ENCODE measurements at regions not wholly inside any gene's neighbourhood (a gene's known extent, or its start where the extent isn't known, plus 50 kb on each side); places are given as distances from the start of the nearest gene placed in this dataset.
"Not testable (repeated sequence)": the region's sequence is repeated elsewhere in the genome, so short reads cannot be mapped to it uniquely, and the experiment has no call there.

DNA sequence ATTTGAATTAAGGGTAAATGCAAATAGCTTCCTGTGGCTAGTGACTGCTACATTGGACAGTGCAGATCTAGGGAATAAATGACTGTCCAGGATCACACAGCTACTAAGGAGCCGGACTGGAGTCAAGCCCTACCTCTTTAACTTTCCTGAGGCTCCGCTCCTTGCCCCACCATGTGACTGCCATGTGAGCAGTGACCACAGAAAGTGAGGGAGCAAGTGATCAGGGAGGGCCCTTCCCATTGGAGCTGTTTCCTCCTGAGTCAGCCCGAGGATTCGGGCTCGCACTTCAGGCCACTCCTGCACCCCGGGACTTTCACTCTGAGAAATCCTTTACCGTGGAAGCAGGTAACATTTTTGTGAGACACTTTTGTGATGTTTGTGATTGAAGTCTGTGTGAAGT, 198.0 kb downstream of the ANKRD30B start:
- H3K27ac ChIP-seq (ENCODE audit: low read depth in 1 of 2, low read length in 1 of 2), result no peak overlapping the region
- 79 to 87% methylated on average over 7 of the region's 7 CpGs for WGBS, 2 donors
- H3K27me3 ChIP-seq (ENCODE audit: control insufficient read depth in 3 of 3, insufficient read depth in 3 of 3, low read length in 2 of 3), result no peaks in the 10 kb centered on the region
- no peak overlapping the region for H3K9ac ChIP-seq (ENCODE audit: insufficient read depth in 1 of 2, low read length in 2 of 2)
- H3K4me3 ChIP-seq, result no peak overlapping the region
- H3K9me3 ChIP-seq (ENCODE audit: control insufficient read depth in 4 of 4, insufficient read depth in 3 of 4, low read length in 3 of 4), result peaks cover 0 to 9% (median 0%) of the 10 kb centered on the region in 4 donors
- H3K36me3 ChIP-seq (ENCODE audit: control insufficient read depth in 4 of 4, insufficient read depth in 4 of 4, low read length in 4 of 4), result no peaks in the 10 kb centered on the region
- TF ChIP-seq, protein P1, sequence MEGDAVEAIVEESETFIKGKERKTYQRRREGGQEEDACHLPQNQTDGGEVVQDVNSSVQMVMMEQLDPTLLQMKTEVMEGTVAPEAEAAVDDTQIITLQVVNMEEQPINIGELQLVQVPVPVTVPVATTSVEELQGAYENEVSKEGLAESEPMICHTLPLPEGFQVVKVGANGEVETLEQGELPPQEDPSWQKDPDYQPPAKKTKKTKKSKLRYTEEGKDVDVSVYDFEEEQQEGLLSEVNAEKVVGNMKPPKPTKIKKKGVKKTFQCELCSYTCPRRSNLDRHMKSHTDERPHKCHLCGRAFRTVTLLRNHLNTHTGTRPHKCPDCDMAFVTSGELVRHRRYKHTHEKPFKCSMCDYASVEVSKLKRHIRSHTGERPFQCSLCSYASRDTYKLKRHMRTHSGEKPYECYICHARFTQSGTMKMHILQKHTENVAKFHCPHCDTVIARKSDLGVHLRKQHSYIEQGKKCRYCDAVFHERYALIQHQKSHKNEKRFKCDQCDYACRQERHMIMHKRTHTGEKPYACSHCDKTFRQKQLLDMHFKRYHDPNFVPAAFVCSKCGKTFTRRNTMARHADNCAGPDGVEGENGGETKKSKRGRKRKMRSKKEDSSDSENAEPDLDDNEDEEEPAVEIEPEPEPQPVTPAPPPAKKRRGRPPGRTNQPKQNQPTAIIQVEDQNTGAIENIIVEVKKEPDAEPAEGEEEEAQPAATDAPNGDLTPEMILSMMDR (IDR thresholded peaks at IDR 0.05; ENCODE audit: control extremely low read depth, extremely low read depth), result no peak
- DNase-seq, result no peak
- no peaks in the 10 kb centered on the region for H3K4me1 ChIP-seq (ENCODE audit: control insufficient read depth in 5 of 5, insufficient read depth in 5 of 5, low read length in 5 of 5)
- no peak for ATAC-seq (ENCODE audit: insufficient read depth, low FRiP score)

DNA sequence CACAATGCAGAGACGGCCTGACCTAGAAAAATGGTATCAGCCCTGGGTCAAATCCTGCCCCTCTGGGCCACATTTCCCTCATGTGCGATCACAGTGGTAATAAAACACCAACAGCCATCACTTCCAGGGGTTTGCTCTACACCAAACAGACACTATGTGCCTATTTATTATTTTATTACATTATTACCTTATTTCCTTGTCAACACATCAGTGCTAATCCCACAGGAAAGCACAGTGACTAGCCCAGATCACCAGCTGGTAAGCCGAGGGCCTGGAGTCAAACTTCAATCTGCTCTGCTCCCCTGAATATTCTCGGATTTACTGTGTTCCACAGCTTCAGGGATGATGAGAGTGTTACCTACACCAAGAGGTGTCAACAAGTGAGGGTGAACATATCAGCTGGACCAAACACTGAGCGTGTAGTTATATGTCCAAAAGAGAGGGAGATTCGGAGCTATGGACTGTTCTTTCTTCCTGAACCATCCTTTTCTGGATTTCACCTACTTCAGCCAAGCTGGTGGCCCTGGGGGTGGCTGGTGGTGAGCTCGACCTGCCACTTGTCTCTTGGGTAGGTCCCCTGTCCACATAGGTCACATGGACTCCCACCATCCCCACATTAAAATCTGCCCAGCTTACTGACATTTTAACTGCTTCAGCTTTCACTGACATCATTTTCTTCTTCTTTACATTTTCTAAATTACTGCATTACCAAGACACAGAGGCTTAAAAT, 198.9 kb downstream of the ANKRD30B start:
- not testable (repeated sequence) for H3K4me3 ChIP-seq; H3K9ac ChIP-seq (ENCODE audit: insufficient read depth in 1 of 2, low read length in 2 of 2); H3K27me3 ChIP-seq (ENCODE audit: control insufficient read depth in 3 of 3, insufficient read depth in 3 of 3, low read length in 2 of 3); H3K27ac ChIP-seq (ENCODE audit: low read depth in 1 of 2, low read length in 1 of 2); H3K4me1 ChIP-seq (ENCODE audit: control insufficient read depth in 5 of 5, insufficient read depth in 5 of 5, low read length in 5 of 5); DNase-seq; H3K36me3 ChIP-seq (ENCODE audit: control insufficient read depth in 4 of 4, insufficient read depth in 4 of 4, low read length in 4 of 4); ATAC-seq (ENCODE audit: insufficient read depth, low FRiP score); H3K9me3 ChIP-seq (ENCODE audit: control insufficient read depth in 4 of 4, insufficient read depth in 3 of 4, low read length in 3 of 4)
- 62 to 68% methylated on average over 7 of the region's 7 CpGs for WGBS, 2 donors

DNA sequence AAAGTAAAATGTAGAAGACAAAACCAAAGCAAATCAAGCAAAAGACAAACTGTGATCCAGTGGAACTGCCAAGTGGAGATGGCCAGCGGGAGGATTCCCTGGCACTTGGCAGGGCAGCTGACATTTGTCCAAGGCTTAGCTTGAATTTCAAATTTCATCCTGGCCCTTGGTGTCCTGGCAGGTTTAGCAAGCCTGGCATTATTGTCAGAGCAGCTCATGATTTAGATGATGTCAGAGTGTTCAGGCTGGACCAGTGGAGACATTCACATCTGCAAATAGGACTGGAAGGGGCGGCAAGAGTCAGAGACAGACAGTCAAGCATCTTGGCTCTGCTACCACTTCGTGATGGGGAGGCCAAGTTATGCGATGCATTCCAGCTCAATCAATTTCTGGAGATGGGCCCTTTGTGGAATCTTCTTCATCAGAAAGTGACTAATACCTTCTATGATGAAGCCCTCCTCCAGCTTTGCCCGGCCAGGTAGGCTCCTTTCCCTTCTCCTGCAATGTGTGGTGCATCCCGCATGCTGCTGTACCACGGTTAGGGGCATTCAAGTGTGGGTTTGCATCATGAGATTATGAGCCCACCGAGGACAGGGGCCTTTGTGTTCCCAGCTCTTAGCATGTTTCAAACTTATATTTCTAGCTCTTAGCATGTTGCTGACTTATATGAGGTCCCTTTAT, 199.7 kb downstream of the ANKRD30B start:
- H3K36me3 ChIP-seq (ENCODE audit: control insufficient read depth in 4 of 4, insufficient read depth in 4 of 4, low read length in 4 of 4), result no peaks in the 10 kb centered on the region
- H3K27ac ChIP-seq (ENCODE audit: low read depth in 1 of 2, low read length in 1 of 2), result no peak overlapping the region
- DNase-seq, result no peak
- no peaks in the 10 kb centered on the region for H3K4me1 ChIP-seq (ENCODE audit: control insufficient read depth in 5 of 5, insufficient read depth in 5 of 5, low read length in 5 of 5)
- ATAC-seq (ENCODE audit: insufficient read depth, low FRiP score), result no peak
- WGBS, 2 donors, result 77 to 86% methylated on average over 8 of the region's 8 CpGs
- H3K4me3 ChIP-seq, result no peak overlapping the region
- no peak overlapping the region for H3K9ac ChIP-seq (ENCODE audit: insufficient read depth in 1 of 2, low read length in 2 of 2)
- TF ChIP-seq, protein P1 (IDR thresholded peaks at IDR 0.05; ENCODE audit: control extremely low read depth, extremely low read depth), result no peak
- no peaks in the 10 kb centered on the region for H3K27me3 ChIP-seq (ENCODE audit: control insufficient read depth in 3 of 3, insufficient read depth in 3 of 3, low read length in 2 of 3)
- H3K9me3 ChIP-seq (ENCODE audit: control insufficient read depth in 4 of 4, insufficient read depth in 3 of 4, low read length in 3 of 4), result peaks cover 0 to 9% (median 0%) of the 10 kb centered on the region in 4 donors

DNA sequence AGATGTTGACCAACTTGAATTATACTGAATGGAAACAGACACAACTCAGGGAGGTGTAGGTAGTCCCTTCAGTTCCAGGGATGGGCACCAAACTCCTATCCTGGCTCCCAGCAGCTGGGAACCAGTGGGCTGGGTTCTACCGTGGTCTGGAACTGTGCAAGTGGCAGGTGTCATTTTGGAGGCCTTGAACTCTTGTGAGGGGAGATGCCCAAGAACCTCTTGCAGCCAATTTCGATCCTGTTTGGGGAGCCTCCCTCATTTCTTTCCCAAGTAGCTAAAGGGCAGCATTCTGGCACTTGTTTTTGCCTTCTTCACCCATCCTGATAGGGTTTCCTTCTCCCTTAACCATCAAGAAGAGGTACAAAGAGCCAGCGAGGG, 200.2 kb downstream of the ANKRD30B start:
- TF ChIP-seq, protein P1 (IDR thresholded peaks at IDR 0.05; ENCODE audit: control extremely low read depth, extremely low read depth), result no peak
- Histone ChIP-seq H3K36me3 (ENCODE audit: control insufficient read depth in 4 of 4, insufficient read depth in 4 of 4, low read length in 4 of 4) (no peaks in the 10 kb centered on the region), H3K27ac (ENCODE audit: low read depth in 1 of 2, low read length in 1 of 2) (no peak overlapping the region), H3K9me3 (ENCODE audit: control insufficient read depth in 4 of 4, insufficient read depth in 3 of 4, low read length in 3 of 4) (peaks cover 0 to 9% (median 0%) of the 10 kb centered on the region in 4 donors), H3K27me3 (ENCODE audit: control insufficient read depth in 3 of 3, insufficient read depth in 3 of 3, low read length in 2 of 3) (no peaks in the 10 kb centered on the region), H3K4me3 (no peak overlapping the region), H3K4me1 (ENCODE audit: control insufficient read depth in 5 of 5, insufficient read depth in 5 of 5, low read length in 5 of 5) (no peaks in the 10 kb centered on the region), H3K9ac (ENCODE audit: insufficient read depth in 1 of 2, low read length in 2 of 2) (no peak overlapping the region)
- DNase-seq, result no peak
- WGBS, 2 donors, result 56 to 71% methylated on average over 3 of the region's 3 CpGs
- no peak for ATAC-seq (ENCODE audit: insufficient read depth, low FRiP score)

All from lung (tissue), 11 donors.